HCT116 (cell line): ENCODE measurements at regions not wholly inside any gene's neighbourhood (a gene's known extent, or its start where the extent isn't known, plus 50 kb on each side); places are given as distances from the start of the nearest gene placed in this dataset.

Source experiments
- ATF3 ChIP-seq: IDR thresholded peaks from 2 replicates; pipeline ENCODE4 v1.6.1; 2012
- CTCF ChIP-seq, 3 experiments: fragments of 200-600 bp in 1 of 3; sonication (generic) in 1 of 3; IDR thresholded peaks in 2 of 3; conservative IDR thresholded peaks in 1 of 3; 2 replicates each; pipeline ENCODE4 v1.5.1; 2012 to 2017; ENCODE audit warnings: low read depth in 2 of 3, low read length in 2 of 3, antibody characterized with exemption in 1 of 3, borderline replicate concordance in 1 of 3, control low read depth in 1 of 3, mild to moderate bottlenecking in 1 of 3, mixed read lengths in 1 of 3, mixed run types in 1 of 3, moderate library complexity in 1 of 3; ENCODE audit not compliant: insufficient read depth in 1 of 3
- EGR1 ChIP-seq: IDR thresholded peaks from 2 replicates; pipeline ENCODE4 v1.6.1; 2012; ENCODE audit warnings: low read depth
- ELF1 ChIP-seq: IDR thresholded peaks from 2 replicates; pipeline ENCODE4 v1.6.1; 2012; ENCODE audit warnings: low read depth, borderline replicate concordance
- EZH2 ChIP-seq: fragments of 200-600 bp; sonication (generic); IDR thresholded peaks from 2 replicates; pipeline ENCODE4 v1.6.1; 2017; ENCODE audit warnings: antibody characterized with exemption, mixed run types
- JUND ChIP-seq: IDR thresholded peaks from 2 replicates; pipeline ENCODE4 v1.6.1; 2012
- POLR2A ChIP-seq: IDR thresholded peaks from 2 replicates; pipeline ENCODE4 v1.7.0; 2011; ENCODE audit warnings: borderline replicate concordance; ENCODE audit not compliant: insufficient read depth, insufficient read length; ENCODE audit errors: extremely low read depth
- POLR2AphosphoS5 ChIP-seq: IDR thresholded peaks from 2 replicates; pipeline ENCODE4 v1.6.1; 2011; ENCODE audit warnings: mild to moderate bottlenecking, low read depth, low read length, moderate library complexity
- SRF ChIP-seq: IDR thresholded peaks from 2 replicates; pipeline ENCODE4 v1.6.1; 2012; ENCODE audit warnings: low read depth
- TF ChIP-seq, protein P1 (sequence below): IDR thresholded peaks from 2 replicates; pipeline ENCODE4 v1.6.1; 2012; ENCODE audit warnings: low read depth
- TF ChIP-seq, protein P2 (sequence below): IDR thresholded peaks from 2 replicates; pipeline ENCODE4 v1.6.1; 2011; ENCODE audit warnings: mild to moderate bottlenecking, low read length, moderate library complexity; ENCODE audit not compliant: insufficient replicate concordance; ENCODE audit errors: extremely low read depth

GRCh38 chr9:88870627-88871026 lies 120.6 kb upstream of the S1PR3 start:
- TF ChIP-seq, protein P1, sequence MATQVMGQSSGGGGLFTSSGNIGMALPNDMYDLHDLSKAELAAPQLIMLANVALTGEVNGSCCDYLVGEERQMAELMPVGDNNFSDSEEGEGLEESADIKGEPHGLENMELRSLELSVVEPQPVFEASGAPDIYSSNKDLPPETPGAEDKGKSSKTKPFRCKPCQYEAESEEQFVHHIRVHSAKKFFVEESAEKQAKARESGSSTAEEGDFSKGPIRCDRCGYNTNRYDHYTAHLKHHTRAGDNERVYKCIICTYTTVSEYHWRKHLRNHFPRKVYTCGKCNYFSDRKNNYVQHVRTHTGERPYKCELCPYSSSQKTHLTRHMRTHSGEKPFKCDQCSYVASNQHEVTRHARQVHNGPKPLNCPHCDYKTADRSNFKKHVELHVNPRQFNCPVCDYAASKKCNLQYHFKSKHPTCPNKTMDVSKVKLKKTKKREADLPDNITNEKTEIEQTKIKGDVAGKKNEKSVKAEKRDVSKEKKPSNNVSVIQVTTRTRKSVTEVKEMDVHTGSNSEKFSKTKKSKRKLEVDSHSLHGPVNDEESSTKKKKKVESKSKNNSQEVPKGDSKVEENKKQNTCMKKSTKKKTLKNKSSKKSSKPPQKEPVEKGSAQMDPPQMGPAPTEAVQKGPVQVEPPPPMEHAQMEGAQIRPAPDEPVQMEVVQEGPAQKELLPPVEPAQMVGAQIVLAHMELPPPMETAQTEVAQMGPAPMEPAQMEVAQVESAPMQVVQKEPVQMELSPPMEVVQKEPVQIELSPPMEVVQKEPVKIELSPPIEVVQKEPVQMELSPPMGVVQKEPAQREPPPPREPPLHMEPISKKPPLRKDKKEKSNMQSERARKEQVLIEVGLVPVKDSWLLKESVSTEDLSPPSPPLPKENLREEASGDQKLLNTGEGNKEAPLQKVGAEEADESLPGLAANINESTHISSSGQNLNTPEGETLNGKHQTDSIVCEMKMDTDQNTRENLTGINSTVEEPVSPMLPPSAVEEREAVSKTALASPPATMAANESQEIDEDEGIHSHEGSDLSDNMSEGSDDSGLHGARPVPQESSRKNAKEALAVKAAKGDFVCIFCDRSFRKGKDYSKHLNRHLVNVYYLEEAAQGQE, result no peak
- TF ChIP-seq EZH2 (no peak), POLR2A (no peak), JUND (no peak), SRF (no peak), ATF3 (no peak), CTCF (IDR thresholded peaks at IDR 0.05 in 2 of 3, conservative IDR thresholded peaks at IDR 0.05 in 1 of 3; ENCODE audit: borderline replicate concordance in 1 of 3, insufficient read depth in 1 of 3, low read depth in 2 of 3, low read length in 2 of 3) (no peak), POLR2AphosphoS5 (no peak), ELF1 (no peak), EGR1 (no peak)
- TF ChIP-seq, protein P2, sequence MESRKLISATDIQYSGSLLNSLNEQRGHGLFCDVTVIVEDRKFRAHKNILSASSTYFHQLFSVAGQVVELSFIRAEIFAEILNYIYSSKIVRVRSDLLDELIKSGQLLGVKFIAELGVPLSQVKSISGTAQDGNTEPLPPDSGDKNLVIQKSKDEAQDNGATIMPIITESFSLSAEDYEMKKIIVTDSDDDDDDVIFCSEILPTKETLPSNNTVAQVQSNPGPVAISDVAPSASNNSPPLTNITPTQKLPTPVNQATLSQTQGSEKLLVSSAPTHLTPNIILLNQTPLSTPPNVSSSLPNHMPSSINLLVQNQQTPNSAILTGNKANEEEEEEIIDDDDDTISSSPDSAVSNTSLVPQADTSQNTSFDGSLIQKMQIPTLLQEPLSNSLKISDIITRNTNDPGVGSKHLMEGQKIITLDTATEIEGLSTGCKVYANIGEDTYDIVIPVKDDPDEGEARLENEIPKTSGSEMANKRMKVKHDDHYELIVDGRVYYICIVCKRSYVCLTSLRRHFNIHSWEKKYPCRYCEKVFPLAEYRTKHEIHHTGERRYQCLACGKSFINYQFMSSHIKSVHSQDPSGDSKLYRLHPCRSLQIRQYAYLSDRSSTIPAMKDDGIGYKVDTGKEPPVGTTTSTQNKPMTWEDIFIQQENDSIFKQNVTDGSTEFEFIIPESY, result no peak
